Thyroid gland (tissue), 4 donors: ENCODE measurements at regions not wholly inside any gene's neighbourhood (a gene's known extent, or its start where the extent isn't known, plus 50 kb on each side); places are given as distances from the start of the nearest gene placed in this dataset.

Experiments used
- POLR2A ChIP-seq, 2 donors: fragments of 450-650 bp; IDR thresholded peaks; one replicate each; pipeline ENCODE4 v1.6.1; 2017; ENCODE audit warnings: antibody characterized with exemption in 2 of 2, mild to moderate bottlenecking in 2 of 2, moderate library complexity in 1 of 2
- TF ChIP-seq, protein P1 (sequence below), 6 experiments: fragments of 200-600 bp in 3 of 6; fragments of 450-650 bp in 3 of 6; sonication (generic) in 3 of 6; IDR thresholded peaks; one replicate each; pipeline ENCODE4 v1.5.1; 2016 to 2019; ENCODE audit warnings: antibody characterized with exemption in 6 of 6, mild to moderate bottlenecking in 2 of 6, inconsistent platforms in 1 of 6, moderate library complexity in 1 of 6

DNA sequence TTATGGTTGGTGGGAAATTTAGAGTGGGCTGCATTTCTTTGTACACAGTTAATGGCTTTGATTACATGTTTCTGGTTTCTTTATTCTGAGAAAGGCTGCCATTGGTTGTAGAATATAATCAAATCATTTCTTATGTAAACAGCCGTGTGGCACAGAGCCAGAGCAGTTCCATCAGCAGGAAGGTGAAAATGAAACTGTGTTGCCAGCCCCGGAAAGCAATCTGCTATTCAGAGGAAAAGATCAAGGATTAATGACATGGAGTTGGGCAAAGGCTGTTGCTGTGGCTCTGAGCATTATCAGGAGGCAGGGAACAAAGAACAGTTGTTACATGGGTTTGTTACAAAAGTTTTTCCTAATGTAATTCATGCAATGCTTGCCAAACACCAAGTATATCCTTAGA lies 74.2 kb upstream of the ZNF716 start:
- TF ChIP-seq, protein P1, sequence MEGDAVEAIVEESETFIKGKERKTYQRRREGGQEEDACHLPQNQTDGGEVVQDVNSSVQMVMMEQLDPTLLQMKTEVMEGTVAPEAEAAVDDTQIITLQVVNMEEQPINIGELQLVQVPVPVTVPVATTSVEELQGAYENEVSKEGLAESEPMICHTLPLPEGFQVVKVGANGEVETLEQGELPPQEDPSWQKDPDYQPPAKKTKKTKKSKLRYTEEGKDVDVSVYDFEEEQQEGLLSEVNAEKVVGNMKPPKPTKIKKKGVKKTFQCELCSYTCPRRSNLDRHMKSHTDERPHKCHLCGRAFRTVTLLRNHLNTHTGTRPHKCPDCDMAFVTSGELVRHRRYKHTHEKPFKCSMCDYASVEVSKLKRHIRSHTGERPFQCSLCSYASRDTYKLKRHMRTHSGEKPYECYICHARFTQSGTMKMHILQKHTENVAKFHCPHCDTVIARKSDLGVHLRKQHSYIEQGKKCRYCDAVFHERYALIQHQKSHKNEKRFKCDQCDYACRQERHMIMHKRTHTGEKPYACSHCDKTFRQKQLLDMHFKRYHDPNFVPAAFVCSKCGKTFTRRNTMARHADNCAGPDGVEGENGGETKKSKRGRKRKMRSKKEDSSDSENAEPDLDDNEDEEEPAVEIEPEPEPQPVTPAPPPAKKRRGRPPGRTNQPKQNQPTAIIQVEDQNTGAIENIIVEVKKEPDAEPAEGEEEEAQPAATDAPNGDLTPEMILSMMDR (IDR thresholded peaks at IDR 0.05), result no peak
- no peak for TF ChIP-seq POLR2A (IDR thresholded peaks at IDR 0.05)
